DOHH2 (cell line): ENCODE measurements at regions not wholly inside any gene's neighbourhood (a gene's known extent, or its start where the extent isn't known, plus 50 kb on each side); places are given as distances from the start of the nearest gene placed in this dataset.

Experiments
- H3F3A ChIP-seq: fragments of 200-600 bp; sonication (generic), shearing (Covaris generic); 2 replicates; pipeline ENCODE4 v1.6.0; 2016; ENCODE audit warnings: antibody characterized with exemption, mild to moderate bottlenecking; ENCODE audit not compliant: control insufficient read depth, insufficient read depth
- H3K27ac ChIP-seq: fragments of 200-600 bp; sonication (generic); 2 replicates; pipeline ENCODE4 v1.5.1; 2014; ENCODE audit warnings: low read depth, mild to moderate bottlenecking, low read length, moderate library complexity
- H3K27me3 ChIP-seq: fragments of 200-600 bp; sonication (generic); 2 replicates; pipeline ENCODE4 v1.6.1; 2014; ENCODE audit warnings: mild to moderate bottlenecking, low read length, mixed read lengths; ENCODE audit not compliant: control insufficient read depth
- H3K36me3 ChIP-seq: fragments of 200-600 bp; sonication (generic); 2 replicates; pipeline ENCODE4 v1.6.1; 2014; ENCODE audit warnings: mild to moderate bottlenecking, low read length, moderate library complexity, mixed read lengths; ENCODE audit not compliant: control insufficient read depth
- H3K4me1 ChIP-seq: fragments of 200-600 bp; sonication (generic); 2 replicates; pipeline ENCODE4 v1.6.1; 2014; ENCODE audit warnings: mild to moderate bottlenecking, low read length, mixed read lengths; ENCODE audit not compliant: control insufficient read depth
- H3K4me2 ChIP-seq: fragments of 200-600 bp; sonication (generic); 2 replicates; pipeline ENCODE4 v1.6.0; 2014; ENCODE audit warnings: mild to moderate bottlenecking, low read length, moderate library complexity
- H3K4me3 ChIP-seq: fragments of 200-600 bp; sonication (generic); 2 replicates; pipeline ENCODE4 v1.5.1; 2014; ENCODE audit warnings: mild to moderate bottlenecking, low read length, mixed read lengths
- H3K79me2 ChIP-seq: fragments of 200-600 bp; sonication (generic); 2 replicates; pipeline ENCODE4 v1.6.1; 2014; ENCODE audit warnings: mild to moderate bottlenecking, low read length, mixed read lengths; ENCODE audit not compliant: control insufficient read depth
- H3K9me2 ChIP-seq: fragments of 200-600 bp; sonication (generic); replicated peaks from 2 replicates; pipeline ENCODE4 v1.6.1; 2014; ENCODE audit warnings: mild to moderate bottlenecking, low read length, mixed read lengths; ENCODE audit not compliant: control insufficient read depth
- H3K9me3 ChIP-seq: fragments of 200-600 bp; sonication (generic); 2 replicates; pipeline ENCODE4 v1.6.1; 2014; ENCODE audit warnings: antibody characterized with exemption, low read length, mixed read lengths; ENCODE audit not compliant: control insufficient read depth, insufficient read depth
- H4K20me1 ChIP-seq: fragments of 200-600 bp; sonication (generic); 2 replicates; pipeline ENCODE4 v1.6.0; 2014; ENCODE audit warnings: low read depth, mild to moderate bottlenecking, antibody characterized with exemption, low read length, moderate library complexity; ENCODE audit not compliant: control insufficient read depth, insufficient read depth
- EZH2phosphoT487 ChIP-seq: fragments of 200-600 bp; sonication (generic); IDR thresholded peaks from 2 replicates; pipeline ENCODE4 v1.6.1; 2017; ENCODE audit warnings: borderline replicate concordance, mild to moderate bottlenecking, antibody characterized with exemption, low read length, moderate library complexity, mixed read lengths
- TF ChIP-seq, protein P1 (sequence below): fragments of 200-600 bp; sonication (generic); IDR thresholded peaks from one replicate; pipeline ENCODE4 v1.5.1; 2014; ENCODE audit warnings: antibody characterized with exemption, mild to moderate bottlenecking, low read depth, low read length; ENCODE audit not compliant: poor library complexity, severe bottlenecking

DNA sequence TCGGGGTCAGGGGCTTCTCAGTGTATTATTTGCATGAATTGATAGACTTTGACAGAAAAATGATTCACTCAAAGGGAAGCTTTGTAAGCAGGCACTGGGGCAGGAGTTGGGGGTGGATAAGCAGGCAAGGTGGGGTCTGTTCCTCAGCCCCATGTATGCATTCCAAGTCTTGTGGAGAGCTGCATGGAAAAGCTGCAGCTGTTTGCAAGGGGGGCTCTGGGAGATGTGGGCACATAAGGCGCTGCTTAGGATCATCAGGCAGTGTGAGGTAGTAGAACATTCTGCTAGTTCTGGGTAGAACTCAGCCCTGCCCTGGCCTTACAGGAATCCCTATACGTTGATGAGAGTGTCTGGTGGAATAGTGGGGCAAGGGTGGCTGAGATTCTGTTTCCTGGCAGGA is 154.2 kb upstream of the LRIG1 start:
- no peaks in the 10 kb centered on the region for H3K4me1 ChIP-seq
- no peaks in the 10 kb centered on the region for H4K20me1 ChIP-seq
- no peak overlapping the region for H3K4me2 ChIP-seq
- H3K79me2 ChIP-seq = no peaks in the 10 kb centered on the region
- TF ChIP-seq EZH2phosphoT487 = no peak
- TF ChIP-seq, protein P1, sequence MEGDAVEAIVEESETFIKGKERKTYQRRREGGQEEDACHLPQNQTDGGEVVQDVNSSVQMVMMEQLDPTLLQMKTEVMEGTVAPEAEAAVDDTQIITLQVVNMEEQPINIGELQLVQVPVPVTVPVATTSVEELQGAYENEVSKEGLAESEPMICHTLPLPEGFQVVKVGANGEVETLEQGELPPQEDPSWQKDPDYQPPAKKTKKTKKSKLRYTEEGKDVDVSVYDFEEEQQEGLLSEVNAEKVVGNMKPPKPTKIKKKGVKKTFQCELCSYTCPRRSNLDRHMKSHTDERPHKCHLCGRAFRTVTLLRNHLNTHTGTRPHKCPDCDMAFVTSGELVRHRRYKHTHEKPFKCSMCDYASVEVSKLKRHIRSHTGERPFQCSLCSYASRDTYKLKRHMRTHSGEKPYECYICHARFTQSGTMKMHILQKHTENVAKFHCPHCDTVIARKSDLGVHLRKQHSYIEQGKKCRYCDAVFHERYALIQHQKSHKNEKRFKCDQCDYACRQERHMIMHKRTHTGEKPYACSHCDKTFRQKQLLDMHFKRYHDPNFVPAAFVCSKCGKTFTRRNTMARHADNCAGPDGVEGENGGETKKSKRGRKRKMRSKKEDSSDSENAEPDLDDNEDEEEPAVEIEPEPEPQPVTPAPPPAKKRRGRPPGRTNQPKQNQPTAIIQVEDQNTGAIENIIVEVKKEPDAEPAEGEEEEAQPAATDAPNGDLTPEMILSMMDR = no peak
- no peaks in the 10 kb centered on the region for H3K9me3 ChIP-seq
- H3F3A ChIP-seq = no peaks in the 10 kb centered on the region
- H3K27me3 ChIP-seq = peaks cover 12% of the 10 kb centered on the region; the same call in 1 of the 2 replicates
- H3K27ac ChIP-seq = no peak overlapping the region
- H3K36me3 ChIP-seq = no peaks in the 10 kb centered on the region
- H3K4me3 ChIP-seq = no peak overlapping the region
- no peaks in the 10 kb centered on the region for H3K9me2 ChIP-seq

DNA sequence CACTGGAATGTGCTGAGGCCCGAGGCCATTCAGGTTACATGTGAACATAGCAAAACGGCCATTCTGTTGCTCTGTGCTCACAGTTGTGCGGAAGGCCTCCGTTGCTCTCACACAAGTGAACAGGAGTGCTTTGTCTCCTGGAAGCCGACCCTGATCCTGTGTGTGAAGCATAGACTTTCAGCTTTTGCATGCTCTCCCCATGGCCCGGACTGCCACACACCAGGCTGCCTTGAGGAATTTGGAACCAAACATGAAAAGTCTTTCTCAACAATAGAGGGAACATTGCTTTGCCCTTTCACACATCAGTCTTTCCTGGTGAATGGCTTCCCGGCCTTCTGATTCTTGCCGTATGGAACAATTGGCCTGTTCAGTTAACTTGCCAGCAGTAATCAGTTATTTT is 154.8 kb upstream of the LRIG1 start:
- H3K79me2 ChIP-seq = no peaks in the 10 kb centered on the region
- no peaks in the 10 kb centered on the region for H3K9me2 ChIP-seq
- H3K36me3 ChIP-seq = no peaks in the 10 kb centered on the region
- TF ChIP-seq EZH2phosphoT487 = no peak
- TF ChIP-seq, protein P1 = no peak
- H4K20me1 ChIP-seq = no peaks in the 10 kb centered on the region
- H3K4me3 ChIP-seq = no peak overlapping the region
- no peaks in the 10 kb centered on the region for H3K4me1 ChIP-seq
- no peak overlapping the region for H3K4me2 ChIP-seq
- H3F3A ChIP-seq = no peaks in the 10 kb centered on the region
- H3K27me3 ChIP-seq = peaks cover 12% of the 10 kb centered on the region; the same call in 1 of the 2 replicates
- H3K9me3 ChIP-seq = no peaks in the 10 kb centered on the region
- H3K27ac ChIP-seq = no peak overlapping the region

- Histone ChIP-seq H3K36me3 (no peaks in the 10 kb centered on the region), H3K79me2 (no peaks in the 10 kb centered on the region), H3K4me1 (no peaks in the 10 kb centered on the region), H3K9me3 (no peaks in the 10 kb centered on the region), H3K27ac (no peak overlapping the region), H3K9me2 (no peaks in the 10 kb centered on the region), H3K27me3 (peaks cover 12% of the 10 kb centered on the region; the same call in 1 of the 2 replicates), H4K20me1 (no peaks in the 10 kb centered on the region), H3K4me2 (no peak overlapping the region), H3K4me3 (no peak overlapping the region), H3F3A (no peaks in the 10 kb centered on the region)
- TF ChIP-seq, protein P1 = no peak
- TF ChIP-seq EZH2phosphoT487 = no peak
These were observed 155.8 kb upstream of the LRIG1 start for GRCh38 chr3:66656609-66657008.

- peaks cover 12% of the 10 kb centered on the region; the same call in 1 of the 2 replicates for H3K27me3 ChIP-seq
- no peak overlapping the region for H3K4me3 ChIP-seq
- no peaks in the 10 kb centered on the region for H3K9me2 ChIP-seq
- H3K9me3 ChIP-seq = no peaks in the 10 kb centered on the region
- H4K20me1 ChIP-seq = no peaks in the 10 kb centered on the region
- TF ChIP-seq EZH2phosphoT487 = no peak
- TF ChIP-seq, protein P1 = no peak
- H3K27ac ChIP-seq = no peak overlapping the region
- no peaks in the 10 kb centered on the region for H3K36me3 ChIP-seq
- H3K4me1 ChIP-seq = no peaks in the 10 kb centered on the region
- no peaks in the 10 kb centered on the region for H3K79me2 ChIP-seq
- H3F3A ChIP-seq = no peaks in the 10 kb centered on the region
- no peak overlapping the region for H3K4me2 ChIP-seq
These were observed 158.2 kb upstream of the LRIG1 start for GRCh38 chr3:66659056-66659455.
